ENCODE measurements at regions not wholly inside any gene's neighbourhood (a gene's known extent, or its start where the extent isn't known, plus 50 kb on each side); places are given as distances from the start of the nearest gene placed in this dataset.

GRCh38 chr7:17021205-17021604, 139.4 kb upstream of the AGR3 start:
- CTCF ChIA-PET = no interaction called here
- TF ChIP-seq FOXM1 (IDR thresholded peaks at IDR 0.05; ENCODE audit: borderline replicate concordance) (no peak), ARNT (IDR thresholded peaks at IDR 0.05) (no peak), BHLHE40 (IDR thresholded peaks at IDR 0.05; ENCODE audit: borderline replicate concordance) (no peak), ELF4 (IDR thresholded peaks at IDR 0.05) (no peak), SUZ12 (IDR thresholded peaks at IDR 0.05) (no peak), FOXA1 (IDR thresholded peaks at IDR 0.05) (no peak), PKNOX1 (IDR thresholded peaks at IDR 0.05) (no peak), TARDBP (IDR thresholded peaks at IDR 0.05) (no peak), LEF1 (IDR thresholded peaks at IDR 0.05; ENCODE audit: borderline replicate concordance) (no peak), NFRKB (IDR thresholded peaks at IDR 0.05) (no peak)
- POLR2A ChIA-PET = no interaction called here
- DNase-seq (ENCODE audit: extremely low spot score) = no peak

GRCh38 chr7:17022920-17023319, 141.1 kb upstream of the AGR3 start:
- CTCF ChIA-PET = no interaction called here
- TF ChIP-seq FOXK2 (IDR thresholded peaks at IDR 0.05) (no peak), PKNOX1 (IDR thresholded peaks at IDR 0.05) (no peak), SUZ12 (IDR thresholded peaks at IDR 0.05) (no peak), SP1 (IDR thresholded peaks at IDR 0.05) (no peak), ZNF384 (IDR thresholded peaks at IDR 0.05) (no peak), FOXA1 (IDR thresholded peaks at IDR 0.05) (no peak), NFRKB (IDR thresholded peaks at IDR 0.05) (no peak), L3MBTL2 (conservative IDR thresholded peaks at IDR 0.05) (no peak), TARDBP (IDR thresholded peaks at IDR 0.05) (no peak), ELF4 (IDR thresholded peaks at IDR 0.05) (no peak), FOXM1 (IDR thresholded peaks at IDR 0.05; ENCODE audit: borderline replicate concordance) (no peak), LEF1 (IDR thresholded peaks at IDR 0.05; ENCODE audit: borderline replicate concordance) (no peak), BHLHE40 (IDR thresholded peaks at IDR 0.05; ENCODE audit: borderline replicate concordance) (no peak), ARNT (IDR thresholded peaks at IDR 0.05) (no peak), HDGF (IDR thresholded peaks at IDR 0.05; ENCODE audit: borderline replicate concordance) (no peak), CTBP1 (IDR thresholded peaks at IDR 0.05; ENCODE audit: borderline replicate concordance) (no peak)
- DNase-seq (ENCODE audit: extremely low spot score) = no peak
- POLR2A ChIA-PET = no interaction called here

GRCh38 chr7:17026269-17026668, 144.5 kb upstream of the AGR3 start:
- ChIA-PET POLR2A (no interaction called here), CTCF (no interaction called here)
- no peak for TF ChIP-seq FOXA1 (IDR thresholded peaks at IDR 0.05)
- TF ChIP-seq HDGF (IDR thresholded peaks at IDR 0.05; ENCODE audit: borderline replicate concordance) = no peak
- no peak for TF ChIP-seq ZNF384 (IDR thresholded peaks at IDR 0.05)
- no peak for TF ChIP-seq ARNT (IDR thresholded peaks at IDR 0.05)
- TF ChIP-seq FOXK2 (IDR thresholded peaks at IDR 0.05) = no peak
- TF ChIP-seq PKNOX1 (IDR thresholded peaks at IDR 0.05) = no peak
- no peak for DNase-seq (ENCODE audit: extremely low spot score)

GRCh38 chr7:17027143-17027788, 145.5 kb upstream of the AGR3 start:
- POLR2A ChIA-PET = no interaction called here
- CTCF ChIA-PET = no interaction called here
- no peak for DNase-seq (ENCODE audit: extremely low spot score)
- TF ChIP-seq PKNOX1 (IDR thresholded peaks at IDR 0.05) (no peak), CTBP1 (IDR thresholded peaks at IDR 0.05; ENCODE audit: borderline replicate concordance) (no peak), TARDBP (IDR thresholded peaks at IDR 0.05) (no peak)

- POLR2A ChIA-PET = no interaction called here
- DNase-seq (ENCODE audit: extremely low spot score) = no peak
- CTCF ChIA-PET = no interaction called here
- no peak for TF ChIP-seq TARDBP (IDR thresholded peaks at IDR 0.05)
- no peak for TF ChIP-seq ELF4 (IDR thresholded peaks at IDR 0.05)
- TF ChIP-seq SUZ12 (IDR thresholded peaks at IDR 0.05) = no peak
- no peak for TF ChIP-seq CTBP1 (IDR thresholded peaks at IDR 0.05; ENCODE audit: borderline replicate concordance)
- TF ChIP-seq FOXA1 (IDR thresholded peaks at IDR 0.05) = no peak
- no peak for TF ChIP-seq FOXM1 (IDR thresholded peaks at IDR 0.05; ENCODE audit: borderline replicate concordance)
- TF ChIP-seq HDGF (IDR thresholded peaks at IDR 0.05; ENCODE audit: borderline replicate concordance) = no peak
- TF ChIP-seq PKNOX1 (IDR thresholded peaks at IDR 0.05) = no peak
- TF ChIP-seq FOXK2 (IDR thresholded peaks at IDR 0.05) = no peak
Observed at GRCh38 chr7:17027789-17028152, 146.0 kb upstream of the AGR3 start.

GRCh38 chr7:17029150-17029549, 147.4 kb upstream of the AGR3 start:
- no peak for TF ChIP-seq SUZ12 (IDR thresholded peaks at IDR 0.05)
- no peak for TF ChIP-seq FOXM1 (IDR thresholded peaks at IDR 0.05; ENCODE audit: borderline replicate concordance)
- TF ChIP-seq CTBP1 (IDR thresholded peaks at IDR 0.05; ENCODE audit: borderline replicate concordance) = no peak
- no peak for TF ChIP-seq SP1 (IDR thresholded peaks at IDR 0.05)
- TF ChIP-seq BHLHE40 (IDR thresholded peaks at IDR 0.05; ENCODE audit: borderline replicate concordance) = no peak
- TF ChIP-seq TARDBP (IDR thresholded peaks at IDR 0.05) = no peak
- TF ChIP-seq L3MBTL2 (conservative IDR thresholded peaks at IDR 0.05) = no peak
- no peak for TF ChIP-seq ZNF384 (IDR thresholded peaks at IDR 0.05)
- no peak for TF ChIP-seq HDGF (IDR thresholded peaks at IDR 0.05; ENCODE audit: borderline replicate concordance)
- TF ChIP-seq NFRKB (IDR thresholded peaks at IDR 0.05) = no peak
- TF ChIP-seq FOXA1 (IDR thresholded peaks at IDR 0.05) = no peak
- no peak for TF ChIP-seq LEF1 (IDR thresholded peaks at IDR 0.05; ENCODE audit: borderline replicate concordance)
- no peak for TF ChIP-seq PKNOX1 (IDR thresholded peaks at IDR 0.05)
- TF ChIP-seq ARNT (IDR thresholded peaks at IDR 0.05) = no peak
- TF ChIP-seq FOXK2 (IDR thresholded peaks at IDR 0.05) = no peak
- ChIA-PET POLR2A (no interaction called here), CTCF (no interaction called here)
- no peak for DNase-seq (ENCODE audit: extremely low spot score)
